ENCODE measurements at regions not wholly inside any gene's neighbourhood (a gene's known extent, or its start where the extent isn't known, plus 50 kb on each side); places are given as distances from the start of the nearest gene placed in this dataset.
"Not testable (repeated sequence)": the region's sequence is repeated elsewhere in the genome, so short reads cannot be mapped to it uniquely, and the experiment has no call there.

GRCh38 chr5:71816307-71816706 lies 97.2 kb downstream of the CARTPT start:
- no peak for TF ChIP-seq CTCF (conservative IDR thresholded peaks at IDR 0.05; ENCODE audit: low read depth, low read length)
- no peak for TF ChIP-seq EZH2 (IDR thresholded peaks at IDR 0.05; ENCODE audit: borderline replicate concordance, low read depth, low read length, poor library complexity, severe bottlenecking)
- no peaks in the 10 kb centered on the region for H3K9me3 ChIP-seq (ENCODE audit: low read depth, low read length, poor library complexity, severe bottlenecking)
- no TSS peak for BruUV-seq (replicated peaks)
- ChIA-PET CTCF (no interaction called here), POLR2A (ENCODE audit: low non-redundant PET) (no interaction called here)
- intact Hi-C loops (cut with micrococcal nuclease; ENCODE audit: unreplicated experiment) = no loop called here
- H3K4me3 ChIP-seq (ENCODE audit: low read depth, low read length, poor library complexity, severe bottlenecking) = no peak overlapping the region
- H3K27ac ChIP-seq (ENCODE audit: low read depth, low read length, poor library complexity, severe bottlenecking) = no peak overlapping the region
- H3K4me1 ChIP-seq (ENCODE audit: insufficient read depth, low read length, poor library complexity, severe bottlenecking) = no peaks in the 10 kb centered on the region
- H3K27me3 ChIP-seq (replicated peaks; ENCODE audit: insufficient read depth, low read depth, low read length, poor library complexity) = no peaks in the 10 kb centered on the region
- no peaks in the 10 kb centered on the region for H3K36me3 ChIP-seq (ENCODE audit: insufficient read depth, low read length, poor library complexity, severe bottlenecking)
- DNase-seq (ENCODE audit: low spot score) = no peak

- DNase-seq (ENCODE audit: low spot score) = no peak
- intact Hi-C loops (cut with micrococcal nuclease; ENCODE audit: unreplicated experiment) = no loop called here
- H3K4me3 ChIP-seq (ENCODE audit: low read depth, low read length, poor library complexity, severe bottlenecking) = no peak overlapping the region
- TF ChIP-seq EZH2 (IDR thresholded peaks at IDR 0.05; ENCODE audit: borderline replicate concordance, low read depth, low read length, poor library complexity, severe bottlenecking) (no peak), CTCF (conservative IDR thresholded peaks at IDR 0.05; ENCODE audit: low read depth, low read length) (no peak)
- H3K27me3 ChIP-seq (replicated peaks; ENCODE audit: insufficient read depth, low read depth, low read length, poor library complexity) = no peaks in the 10 kb centered on the region
- no peaks in the 10 kb centered on the region for H3K36me3 ChIP-seq (ENCODE audit: insufficient read depth, low read length, poor library complexity, severe bottlenecking)
- H3K4me1 ChIP-seq (ENCODE audit: insufficient read depth, low read length, poor library complexity, severe bottlenecking) = no peaks in the 10 kb centered on the region
- no peak overlapping the region for H3K27ac ChIP-seq (ENCODE audit: low read depth, low read length, poor library complexity, severe bottlenecking)
- BruUV-seq (replicated peaks) = no TSS peak
- no peaks in the 10 kb centered on the region for H3K9me3 ChIP-seq (ENCODE audit: low read depth, low read length, poor library complexity, severe bottlenecking)
- ChIA-PET CTCF (no interaction called here), POLR2A (ENCODE audit: low non-redundant PET) (no interaction called here)
Observed at GRCh38 chr5:71817891-71818290, 98.8 kb downstream of the CARTPT start.

- no peak overlapping the region for H3K27ac ChIP-seq (ENCODE audit: low read depth, low read length, poor library complexity, severe bottlenecking)
- no peaks in the 10 kb centered on the region for H3K9me3 ChIP-seq (ENCODE audit: low read depth, low read length, poor library complexity, severe bottlenecking)
- no peaks in the 10 kb centered on the region for H3K36me3 ChIP-seq (ENCODE audit: insufficient read depth, low read length, poor library complexity, severe bottlenecking)
- no TSS peak for BruUV-seq (replicated peaks)
- H3K4me1 ChIP-seq (ENCODE audit: insufficient read depth, low read length, poor library complexity, severe bottlenecking) = no peaks in the 10 kb centered on the region
- H3K4me3 ChIP-seq (ENCODE audit: low read depth, low read length, poor library complexity, severe bottlenecking) = no peak overlapping the region
- intact Hi-C loops (cut with micrococcal nuclease; ENCODE audit: unreplicated experiment) = no loop called here
- DNase-seq (ENCODE audit: low spot score) = no peak
- ChIA-PET POLR2A (ENCODE audit: low non-redundant PET) (no interaction called here), CTCF (no interaction called here)
- TF ChIP-seq EZH2 (IDR thresholded peaks at IDR 0.05; ENCODE audit: borderline replicate concordance, low read depth, low read length, poor library complexity, severe bottlenecking) (no peak), CTCF (conservative IDR thresholded peaks at IDR 0.05; ENCODE audit: low read depth, low read length) (no peak)
- H3K27me3 ChIP-seq (replicated peaks; ENCODE audit: insufficient read depth, low read depth, low read length, poor library complexity) = no peaks in the 10 kb centered on the region
Observed at GRCh38 chr5:71821029-71821428, 102.0 kb downstream of the CARTPT start.

GRCh38 chr5:71822065-71822464 lies 103.0 kb downstream of the CARTPT start:
- H3K27ac ChIP-seq (ENCODE audit: low read depth, low read length, poor library complexity, severe bottlenecking); BruUV-seq (replicated peaks); H3K4me1 ChIP-seq (ENCODE audit: insufficient read depth, low read length, poor library complexity, severe bottlenecking); H3K9me3 ChIP-seq (ENCODE audit: low read depth, low read length, poor library complexity, severe bottlenecking); POLR2A ChIA-PET (ENCODE audit: low non-redundant PET); DNase-seq (ENCODE audit: low spot score); intact Hi-C loops (cut with micrococcal nuclease; ENCODE audit: unreplicated experiment); H3K4me3 ChIP-seq (ENCODE audit: low read depth, low read length, poor library complexity, severe bottlenecking); H3K27me3 ChIP-seq (replicated peaks; ENCODE audit: insufficient read depth, low read depth, low read length, poor library complexity); CTCF ChIA-PET; H3K36me3 ChIP-seq (ENCODE audit: insufficient read depth, low read length, poor library complexity, severe bottlenecking): not testable (repeated sequence)
